Kidney (tissue), 13 donors: ENCODE measurements at regions not wholly inside any gene's neighbourhood (a gene's known extent, or its start where the extent isn't known, plus 50 kb on each side); places are given as distances from the start of the nearest gene placed in this dataset.

Experiments
- DNase-seq, 5 donors: peaks; one replicate each; pipeline ENCODE4 v3.0.0-alpha.2; 2013 to 2020
- FAIRE-seq: peaks from 2 replicates; lab custom pipeline; 2012; peaks lifted over from hg19 to GRCh38; lab: Jason Lieb, UNC
- H3K27ac ChIP-seq, 2 donors: one replicate each; pipeline ENCODE4 v1.7.0; 2013; ENCODE audit warnings: low read depth in 2 of 2, low read length in 2 of 2, inconsistent platforms in 1 of 2
- H3K27me3 ChIP-seq: one replicate; pipeline ENCODE4 v1.7.1; 2013; ENCODE audit warnings: low read length, inconsistent platforms; ENCODE audit not compliant: control insufficient read depth, insufficient read depth
- H3K36me3 ChIP-seq, 3 donors: one replicate each; pipeline versions ENCODE4 v1.7.0 to v1.7.1; 2013; ENCODE audit warnings: low read length in 3 of 3, control low read depth in 1 of 3, inconsistent platforms in 1 of 3; ENCODE audit not compliant: insufficient read depth in 3 of 3, control insufficient read depth in 2 of 3
- H3K4me1 ChIP-seq, 3 donors: one replicate each; pipeline versions ENCODE4 v1.7.0 to v1.7.1; 2013; ENCODE audit warnings: low read length in 3 of 3, inconsistent platforms in 1 of 3, low read depth in 1 of 3; ENCODE audit not compliant: control insufficient read depth in 2 of 3, insufficient read depth in 2 of 3
- H3K4me3 ChIP-seq, 3 donors: one replicate each; pipeline versions ENCODE4 v1.7.0 to v1.8.1; 2013; ENCODE audit warnings: low read length in 3 of 3, control low read depth in 1 of 3, inconsistent platforms in 1 of 3
- H3K9ac ChIP-seq, 3 donors: one replicate each; pipeline versions ENCODE4 v1.7.0 to v1.7.1; 2013; ENCODE audit warnings: low read length in 3 of 3, control low read depth in 1 of 3, inconsistent platforms in 1 of 3
- H3K9me3 ChIP-seq, 3 donors: one replicate each; pipeline versions ENCODE4 v1.7.0 to v1.7.1; 2013; ENCODE audit warnings: low read length in 3 of 3, control low read depth in 1 of 3, inconsistent platforms in 1 of 3; ENCODE audit not compliant: control insufficient read depth in 2 of 3, insufficient read depth in 1 of 3
- intact Hi-C: fragments of 100-400 bp; cut with DNase I; formaldehyde crosslinking; loops from one replicate; pipeline ENCODE4 v1.11.1; 2022
- TF ChIP-seq, protein P1 (sequence below): IDR thresholded peaks from 3 replicates; pipeline ENCODE4 v1.5.1; 2012; ENCODE audit warnings: mild to moderate bottlenecking, moderate library complexity, borderline replicate concordance; ENCODE audit not compliant: insufficient read depth; ENCODE audit errors: extremely low read depth
- donor health status: control.
- donor health status: control.
- donor health status: control.
- donor health status: control.
- donor health status: control.
- donor health status: DM: yes; HTN: yes; CAD: no.
- donor health status: Normal renal cell carcinoma (clear cell type).

GRCh38 chr12:58286353-58286752 lies 345.0 kb downstream of the ATP23 start:
- H3K9ac ChIP-seq: no peak overlapping the region
- FAIRE-seq: no peak
- H3K4me3 ChIP-seq: no peak overlapping the region
- intact Hi-C loops: no loop called here
- no peaks in the 10 kb centered on the region for H3K36me3 ChIP-seq
- H3K9me3 ChIP-seq: no peaks in the 10 kb centered on the region
- DNase-seq: no peak
- H3K27ac ChIP-seq: no peak overlapping the region
- H3K27me3 ChIP-seq: no peaks in the 10 kb centered on the region
- TF ChIP-seq, protein P1, sequence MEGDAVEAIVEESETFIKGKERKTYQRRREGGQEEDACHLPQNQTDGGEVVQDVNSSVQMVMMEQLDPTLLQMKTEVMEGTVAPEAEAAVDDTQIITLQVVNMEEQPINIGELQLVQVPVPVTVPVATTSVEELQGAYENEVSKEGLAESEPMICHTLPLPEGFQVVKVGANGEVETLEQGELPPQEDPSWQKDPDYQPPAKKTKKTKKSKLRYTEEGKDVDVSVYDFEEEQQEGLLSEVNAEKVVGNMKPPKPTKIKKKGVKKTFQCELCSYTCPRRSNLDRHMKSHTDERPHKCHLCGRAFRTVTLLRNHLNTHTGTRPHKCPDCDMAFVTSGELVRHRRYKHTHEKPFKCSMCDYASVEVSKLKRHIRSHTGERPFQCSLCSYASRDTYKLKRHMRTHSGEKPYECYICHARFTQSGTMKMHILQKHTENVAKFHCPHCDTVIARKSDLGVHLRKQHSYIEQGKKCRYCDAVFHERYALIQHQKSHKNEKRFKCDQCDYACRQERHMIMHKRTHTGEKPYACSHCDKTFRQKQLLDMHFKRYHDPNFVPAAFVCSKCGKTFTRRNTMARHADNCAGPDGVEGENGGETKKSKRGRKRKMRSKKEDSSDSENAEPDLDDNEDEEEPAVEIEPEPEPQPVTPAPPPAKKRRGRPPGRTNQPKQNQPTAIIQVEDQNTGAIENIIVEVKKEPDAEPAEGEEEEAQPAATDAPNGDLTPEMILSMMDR: no peak
- no peaks in the 10 kb centered on the region for H3K4me1 ChIP-seq

- Histone ChIP-seq H3K27me3 (no peaks in the 10 kb centered on the region), H3K36me3 (no peaks in the 10 kb centered on the region), H3K9ac (no peak overlapping the region), H3K4me3 (no peak overlapping the region), H3K27ac (no peak overlapping the region), H3K9me3 (no peaks in the 10 kb centered on the region), H3K4me1 (no peaks in the 10 kb centered on the region)
- intact Hi-C loops: no loop called here
- TF ChIP-seq, protein P1: no peak
- no peak for DNase-seq
- FAIRE-seq: no peak
These were observed 346.8 kb downstream of the ATP23 start for GRCh38 chr12:58288190-58288589.

DNA sequence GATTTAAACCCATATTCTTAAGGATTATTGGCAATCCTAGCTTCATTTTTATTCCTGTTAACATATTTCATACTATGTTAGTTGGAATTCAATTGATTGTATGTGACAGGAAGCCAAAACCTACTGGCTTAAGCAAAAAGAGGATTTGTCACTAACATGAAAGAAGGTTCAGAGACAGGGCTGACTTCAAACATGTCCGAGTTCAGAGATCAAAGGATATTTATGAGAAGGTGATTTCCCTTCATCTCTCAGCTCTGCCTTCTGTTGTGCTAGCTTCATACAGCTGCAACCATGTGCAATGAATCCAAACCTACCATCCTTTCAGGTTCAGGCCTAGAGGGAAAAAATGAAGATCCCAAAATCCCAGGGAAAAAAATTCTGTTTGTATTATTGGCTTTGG lies 349.7 kb downstream of the ATP23 start:
- Histone ChIP-seq H3K36me3 (no peaks in the 10 kb centered on the region), H3K27me3 (no peaks in the 10 kb centered on the region), H3K9ac (no peak overlapping the region), H3K27ac (no peak overlapping the region), H3K9me3 (no peaks in the 10 kb centered on the region), H3K4me1 (no peaks in the 10 kb centered on the region), H3K4me3 (no peak overlapping the region)
- intact Hi-C loops: no loop called here
- no peak for FAIRE-seq
- DNase-seq: no peak
- TF ChIP-seq, protein P1: no peak

DNA sequence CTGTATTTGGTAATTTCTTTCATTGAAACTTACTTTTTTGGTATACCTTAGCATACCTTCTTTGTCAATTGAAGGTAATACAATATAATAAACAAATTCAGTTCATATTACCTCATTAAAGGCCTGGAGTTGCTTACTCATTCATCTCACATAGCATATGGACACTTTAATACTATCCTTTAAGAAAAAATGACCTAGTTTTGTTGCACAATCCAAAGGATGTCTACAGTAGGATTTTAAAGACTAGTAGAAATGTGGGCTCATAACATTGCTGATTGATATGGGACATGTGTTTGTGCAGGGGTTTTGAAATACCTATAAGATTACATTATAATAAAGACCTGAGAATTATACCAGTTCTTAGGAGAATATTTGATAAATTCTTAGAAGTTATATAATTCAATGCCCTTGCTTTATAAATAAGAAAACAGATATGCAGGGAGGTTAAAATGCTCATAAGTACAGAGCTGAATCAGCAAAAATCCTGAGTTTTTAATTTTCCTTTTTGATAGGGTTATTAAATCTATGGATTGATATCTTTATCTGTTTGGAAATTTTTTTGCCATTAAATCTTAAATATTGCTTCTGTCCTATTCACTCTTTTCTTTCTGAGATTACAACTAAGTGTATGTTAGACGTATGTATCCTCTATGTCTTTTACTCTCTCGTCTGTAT lies 352.1 kb downstream of the ATP23 start:
- Histone ChIP-seq H3K9ac (no peak overlapping the region), H3K4me1 (no peaks in the 10 kb centered on the region), H3K27ac (no peak overlapping the region), H3K27me3 (no peaks in the 10 kb centered on the region), H3K9me3 (no peaks in the 10 kb centered on the region), H3K4me3 (no peak overlapping the region), H3K36me3 (no peaks in the 10 kb centered on the region)
- TF ChIP-seq, protein P1: no peak
- intact Hi-C loops: no loop called here
- DNase-seq: no peak
- no peak for FAIRE-seq
